ENCODE measurements at regions not wholly inside any gene's neighbourhood (a gene's known extent, or its start where the extent isn't known, plus 50 kb on each side); places are given as distances from the start of the nearest gene placed in this dataset.
A peak's percentile ranks its signal among the peaks of the same experiment; 100 is the strongest.
"Not testable (repeated sequence)": the region's sequence is repeated elsewhere in the genome, so short reads cannot be mapped to it uniquely, and the experiment has no call there.

DNA sequence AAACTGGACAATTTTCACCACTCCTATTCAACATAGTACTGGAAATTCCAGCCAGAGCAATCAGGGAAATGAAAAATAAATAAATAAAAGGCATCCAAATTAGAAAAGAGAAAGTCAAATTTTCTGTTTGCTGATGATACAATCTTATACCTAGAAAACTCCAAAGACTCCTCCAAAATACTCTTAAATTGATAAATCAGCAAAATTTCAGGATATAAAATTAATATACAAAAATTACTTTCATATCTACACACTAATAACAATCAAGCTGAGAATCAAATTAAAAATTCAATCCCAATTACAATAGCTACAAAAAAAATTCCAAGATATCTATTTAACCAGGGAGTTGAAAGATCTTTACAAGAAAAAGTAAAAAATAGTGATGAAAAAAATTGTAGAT, 651.9 kb downstream of the DTWD2 start:
- TF ChIP-seq, protein P1, sequence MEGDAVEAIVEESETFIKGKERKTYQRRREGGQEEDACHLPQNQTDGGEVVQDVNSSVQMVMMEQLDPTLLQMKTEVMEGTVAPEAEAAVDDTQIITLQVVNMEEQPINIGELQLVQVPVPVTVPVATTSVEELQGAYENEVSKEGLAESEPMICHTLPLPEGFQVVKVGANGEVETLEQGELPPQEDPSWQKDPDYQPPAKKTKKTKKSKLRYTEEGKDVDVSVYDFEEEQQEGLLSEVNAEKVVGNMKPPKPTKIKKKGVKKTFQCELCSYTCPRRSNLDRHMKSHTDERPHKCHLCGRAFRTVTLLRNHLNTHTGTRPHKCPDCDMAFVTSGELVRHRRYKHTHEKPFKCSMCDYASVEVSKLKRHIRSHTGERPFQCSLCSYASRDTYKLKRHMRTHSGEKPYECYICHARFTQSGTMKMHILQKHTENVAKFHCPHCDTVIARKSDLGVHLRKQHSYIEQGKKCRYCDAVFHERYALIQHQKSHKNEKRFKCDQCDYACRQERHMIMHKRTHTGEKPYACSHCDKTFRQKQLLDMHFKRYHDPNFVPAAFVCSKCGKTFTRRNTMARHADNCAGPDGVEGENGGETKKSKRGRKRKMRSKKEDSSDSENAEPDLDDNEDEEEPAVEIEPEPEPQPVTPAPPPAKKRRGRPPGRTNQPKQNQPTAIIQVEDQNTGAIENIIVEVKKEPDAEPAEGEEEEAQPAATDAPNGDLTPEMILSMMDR (conservative IDR thresholded peaks at IDR 0.05; ENCODE audit: low read depth, low read length), result no peak
- no peak overlapping the region for H3K4me3 ChIP-seq (ENCODE audit: low read length)
- DNase-seq (ENCODE audit: low read depth), result no peak

- no peak overlapping the region for H3K4me3 ChIP-seq (ENCODE audit: low read length)
- TF ChIP-seq, protein P1 (conservative IDR thresholded peaks at IDR 0.05; ENCODE audit: low read depth, low read length), result no peak
- DNase-seq (ENCODE audit: low read depth), result no peak
Measured at GRCh38 chr5:118327389-118327788, 661.0 kb downstream of the DTWD2 start.

DNA sequence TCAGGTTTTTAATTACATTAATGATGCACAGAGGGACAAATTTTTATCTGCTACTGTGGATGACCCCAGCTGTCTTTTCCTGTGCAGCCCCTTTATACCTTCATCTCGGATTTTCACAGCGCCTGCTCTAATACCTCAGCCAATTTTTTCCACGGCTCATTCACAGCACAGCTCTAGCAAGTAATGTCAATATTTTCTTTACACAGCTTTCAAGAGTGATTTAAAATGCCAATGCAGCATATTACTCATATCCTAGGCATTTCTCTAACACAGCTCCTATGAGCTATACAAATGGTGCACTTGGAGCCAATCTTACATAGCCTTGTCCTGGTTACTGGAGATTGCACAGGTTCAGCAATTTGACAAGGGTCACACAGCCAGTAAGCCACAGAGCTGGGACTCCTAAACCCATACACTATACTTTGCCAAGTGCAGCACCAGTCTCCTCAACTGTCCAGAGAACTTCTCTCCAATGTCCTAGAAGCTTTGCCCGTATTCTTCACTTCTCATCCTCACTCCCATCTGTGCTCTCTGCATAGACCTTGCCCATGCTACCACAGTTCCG, 661.8 kb downstream of the DTWD2 start:
- TF ChIP-seq, protein P1 (conservative IDR thresholded peaks at IDR 0.05; ENCODE audit: low read depth, low read length), result no peak

GRCh38 chr5:118325931-118326330, 662.4 kb downstream of the DTWD2 start:
- no peak for DNase-seq (ENCODE audit: low read depth)
- TF ChIP-seq, protein P1 (conservative IDR thresholded peaks at IDR 0.05; ENCODE audit: low read depth, low read length), result no peak
- H3K4me3 ChIP-seq (ENCODE audit: low read length), result no peak overlapping the region

More for the DNA sequence above, 661.8 kb downstream of the DTWD2 start:
- DNase-seq (ENCODE audit: low read depth), result peak; percentile 43
- no peak overlapping the region for H3K4me3 ChIP-seq (ENCODE audit: low read length)

DNA sequence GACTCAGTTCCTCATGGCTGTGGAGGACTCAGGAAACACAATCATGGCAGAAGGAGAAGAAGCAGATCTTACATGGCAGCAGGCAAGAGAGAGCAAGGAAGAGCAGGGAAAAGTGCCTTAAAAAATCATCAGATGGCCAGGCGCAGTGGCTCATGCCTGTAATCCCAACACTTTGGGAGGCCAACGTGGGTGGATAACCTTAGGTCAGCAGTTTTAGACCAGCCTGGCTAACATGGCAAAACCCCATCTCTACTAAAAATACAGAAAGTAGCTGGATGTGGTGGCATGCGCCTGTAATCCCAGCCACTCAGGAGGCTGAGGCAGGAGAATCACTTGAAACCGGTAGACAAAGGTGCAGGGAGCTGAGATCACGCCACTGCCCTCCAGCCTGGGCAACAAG, 664.6 kb downstream of the DTWD2 start:
- DNase-seq (ENCODE audit: low read depth); H3K4me3 ChIP-seq (ENCODE audit: low read length): not testable (repeated sequence)

DNA sequence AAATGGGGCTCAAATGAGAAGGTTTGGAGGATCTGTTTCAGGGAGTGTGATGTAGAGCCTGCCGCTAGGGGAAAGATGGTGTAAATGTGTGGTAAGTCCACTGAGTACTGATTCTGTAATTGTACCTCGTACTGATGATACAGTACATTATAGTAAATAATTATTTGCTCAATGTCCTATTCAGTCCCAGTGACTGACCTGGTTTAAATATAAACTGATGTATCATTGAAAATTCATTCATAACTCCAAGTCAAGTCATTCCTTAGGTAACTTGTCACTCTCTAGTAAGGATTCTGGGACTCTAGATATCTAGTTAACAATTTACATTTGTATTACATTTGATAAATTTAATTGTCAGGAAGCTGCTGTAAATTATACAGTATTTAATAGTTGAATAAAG, 667.3 kb downstream of the DTWD2 start:
- H3K4me3 ChIP-seq (ENCODE audit: low read length), result no peak overlapping the region
- TF ChIP-seq, protein P1 (conservative IDR thresholded peaks at IDR 0.05; ENCODE audit: low read depth, low read length), result no peak
- no peak for DNase-seq (ENCODE audit: low read depth)

- TF ChIP-seq, protein P1 (conservative IDR thresholded peaks at IDR 0.05; ENCODE audit: low read depth, low read length), result no peak
- DNase-seq (ENCODE audit: low read depth), result no peak
- H3K4me3 ChIP-seq (ENCODE audit: low read length), result no peak overlapping the region
Measured at GRCh38 chr5:118320121-118320520, 668.2 kb downstream of the DTWD2 start.

GRCh38 chr5:118314931-118315330, 673.4 kb downstream of the DTWD2 start:
- no peak for DNase-seq (ENCODE audit: low read depth)
- no peak overlapping the region for H3K4me3 ChIP-seq (ENCODE audit: low read length)

More at GRCh38 chr5:118314931-118315330, 673.4 kb downstream of the DTWD2 start:
- TF ChIP-seq, protein P1 (conservative IDR thresholded peaks at IDR 0.05; ENCODE audit: low read depth, low read length), result no peak
